ENCODE measurements at regions not wholly inside any gene's neighbourhood (a gene's known extent, or its start where the extent isn't known, plus 50 kb on each side); places are given as distances from the start of the nearest gene placed in this dataset.

GRCh38 chr10:130875116-130875515 lies 436.4 kb downstream of the TCERG1L start:
- WGBS, 4 donors: 43 to 51% (median 47%) methylated on average over 2 of the region's 2 CpGs
- TF ChIP-seq CTCF (IDR thresholded peaks at IDR 0.05) (no peak), POLR2A (IDR thresholded peaks at IDR 0.05) (no peak)
- H3K36me3 ChIP-seq: no peaks in the 10 kb centered on the region
- no peak overlapping the region for H3K4me3 ChIP-seq
- no peaks in the 10 kb centered on the region for H3K4me1 ChIP-seq
- ATAC-seq: no peak
- intact Hi-C loops (cut with DNase I): no loop called here
- peaks cover 0 to 11% (median 0%) of the 10 kb centered on the region in 9 donors for H3K27me3 ChIP-seq
- no peak overlapping the region for H3K27ac ChIP-seq
- no peaks in the 10 kb centered on the region for H3K9me3 ChIP-seq
- DNase-seq: no peak

- Histone ChIP-seq H3K4me1 (no peaks in the 10 kb centered on the region), H3K9me3 (no peaks in the 10 kb centered on the region), H3K27me3 (peaks cover 0 to 15% (median 0%) of the 10 kb centered on the region in 9 donors), H3K36me3 (no peaks in the 10 kb centered on the region), H3K27ac (no peak overlapping the region), H3K4me3 (no peak overlapping the region)
- WGBS, 4 donors: 66 to 75% (median 72%) methylated on average over 7 of the region's 7 CpGs
- TF ChIP-seq CTCF (IDR thresholded peaks at IDR 0.05) (no peak), POLR2A (IDR thresholded peaks at IDR 0.05) (no peak)
- ATAC-seq (no peak), DNase-seq (no peak)
- intact Hi-C loops (cut with DNase I): no loop called here
These were observed 435.5 kb downstream of the TCERG1L start for GRCh38 chr10:130875897-130876472.

- Histone ChIP-seq H3K27me3 (peaks cover 0 to 18% (median 0%) of the 10 kb centered on the region in 9 donors), H3K4me3 (no peak overlapping the region), H3K9me3 (no peaks in the 10 kb centered on the region), H3K36me3 (no peaks in the 10 kb centered on the region), H3K4me1 (no peaks in the 10 kb centered on the region), H3K27ac (no peak overlapping the region)
- 71 to 76% (median 74%) methylated on average over 3 of the region's 3 CpGs for WGBS, 4 donors
- no peak for ATAC-seq
- TF ChIP-seq CTCF (IDR thresholded peaks at IDR 0.05): no peak
- TF ChIP-seq POLR2A (IDR thresholded peaks at IDR 0.05): no peak
- intact Hi-C loops (cut with DNase I): no loop called here
- no peak for DNase-seq
These were observed 434.4 kb downstream of the TCERG1L start for GRCh38 chr10:130877126-130877525.

- no peaks in the 10 kb centered on the region for H3K36me3 ChIP-seq
- H3K9me3 ChIP-seq: no peaks in the 10 kb centered on the region
- no peaks in the 10 kb centered on the region for H3K4me1 ChIP-seq
- DNase-seq: no peak
- intact Hi-C loops (cut with DNase I): no loop called here
- ATAC-seq: no peak
- peaks cover 0 to 15% (median 0%) of the 10 kb centered on the region in 9 donors for H3K27me3 ChIP-seq
- WGBS, 4 donors: 87 to 100% (median 95%) methylated on average over 1 of the region's 1 CpG
- no peak overlapping the region for H3K27ac ChIP-seq
- H3K4me3 ChIP-seq: no peak overlapping the region
- TF ChIP-seq CTCF (IDR thresholded peaks at IDR 0.05) (no peak), POLR2A (IDR thresholded peaks at IDR 0.05) (no peak)
These were observed 433.4 kb downstream of the TCERG1L start for GRCh38 chr10:130878131-130878530.
